ENCODE measurements at regions not wholly inside any gene's neighbourhood (a gene's known extent, or its start where the extent isn't known, plus 50 kb on each side); places are given as distances from the start of the nearest gene placed in this dataset.

GRCh38 chr12:61687407-61687806 lies 572.8 kb upstream of the USP15 start:
- DNase-seq (ENCODE audit: low spot score) = no peak
- TF ChIP-seq CTCF (IDR thresholded peaks at IDR 0.05; ENCODE audit: extremely low read depth, missing control alignments) = no peak

- no peak for TF ChIP-seq CTCF (IDR thresholded peaks at IDR 0.05; ENCODE audit: extremely low read depth, missing control alignments)
- DNase-seq (ENCODE audit: low spot score) = no peak
These were observed 566.0 kb upstream of the USP15 start for GRCh38 chr12:61694214-61694613.

- no peak for TF ChIP-seq CTCF (IDR thresholded peaks at IDR 0.05; ENCODE audit: extremely low read depth, missing control alignments)
These were observed 558.7 kb upstream of the USP15 start for GRCh38 chr12:61701471-61701870.

GRCh38 chr12:61706783-61707182 lies 553.4 kb upstream of the USP15 start:
- no peak for DNase-seq (ENCODE audit: low spot score)
- no peak for TF ChIP-seq CTCF (IDR thresholded peaks at IDR 0.05; ENCODE audit: extremely low read depth, missing control alignments)

More at GRCh38 chr12:61701471-61701870, 558.7 kb upstream of the USP15 start:
- no peak for DNase-seq (ENCODE audit: low spot score)

- no peak for TF ChIP-seq CTCF (IDR thresholded peaks at IDR 0.05; ENCODE audit: extremely low read depth, missing control alignments)
- DNase-seq (ENCODE audit: low spot score) = no peak
These were observed 547.1 kb upstream of the USP15 start for GRCh38 chr12:61713121-61713520.

- no peak for DNase-seq (ENCODE audit: low spot score)
- TF ChIP-seq CTCF (IDR thresholded peaks at IDR 0.05; ENCODE audit: extremely low read depth, missing control alignments) = no peak
These were observed 542.2 kb upstream of the USP15 start for GRCh38 chr12:61717986-61718385.

- no peak for DNase-seq (ENCODE audit: low spot score)
These were observed 520.3 kb upstream of the USP15 start for GRCh38 chr12:61739925-61740324.

More at GRCh38 chr12:61739925-61740324, 520.3 kb upstream of the USP15 start:
- no peak for TF ChIP-seq CTCF (IDR thresholded peaks at IDR 0.05; ENCODE audit: extremely low read depth, missing control alignments)

All from GM20000 (cell line).